ENCODE measurements at regions not wholly inside any gene's neighbourhood (a gene's known extent, or its start where the extent isn't known, plus 50 kb on each side); places are given as distances from the start of the nearest gene placed in this dataset.
A peak's percentile ranks its signal among the peaks of the same experiment; 100 is the strongest.

GRCh38 chrX:11886745-11887144 lies 128.7 kb downstream of the MSL3 start:
- H2AFZ ChIP-seq (replicated peaks; ENCODE audit: low read length, poor library complexity), result no peak overlapping the region
- H3K9ac ChIP-seq (ENCODE audit: low read depth, low read length), result no peak overlapping the region
- intact Hi-C loops (cut with micrococcal nuclease) (no loop called here), in situ Hi-C loops (cut with MboI; ENCODE audit: low sequenced_read_pairs) (no loop called here), dilution Hi-C loops (cut with HindIII; ENCODE audit: low sequenced_read_pairs, unreplicated experiment) (no loop called here)
- ATAC-seq (ENCODE audit: low read depth) (no peak), DNase-seq (peak; percentile 0)
- H3K14ac ChIP-seq (replicated peaks; ENCODE audit: low read depth, low read length), result no peak overlapping the region
- H2BK5ac ChIP-seq (ENCODE audit: low read depth, low read length, poor library complexity, severe bottlenecking), result no peak overlapping the region
- no peak overlapping the region for H3K4ac ChIP-seq (ENCODE audit: low read depth, low read length)
- H3K4me1 ChIP-seq (ENCODE audit: control insufficient read depth, insufficient read depth, low read length), result no peaks in the 10 kb centered on the region
- no peak overlapping the region for H2AK5ac ChIP-seq (ENCODE audit: low read depth, low read length)
- no peak for TF ChIP-seq CHD1 (IDR thresholded peaks at IDR 0.05; ENCODE audit: low read depth, low read length)
- no peak for TF ChIP-seq POLR2A (IDR thresholded peaks at IDR 0.05; ENCODE audit: low read depth, low read length)
- TF ChIP-seq, protein P1, sequence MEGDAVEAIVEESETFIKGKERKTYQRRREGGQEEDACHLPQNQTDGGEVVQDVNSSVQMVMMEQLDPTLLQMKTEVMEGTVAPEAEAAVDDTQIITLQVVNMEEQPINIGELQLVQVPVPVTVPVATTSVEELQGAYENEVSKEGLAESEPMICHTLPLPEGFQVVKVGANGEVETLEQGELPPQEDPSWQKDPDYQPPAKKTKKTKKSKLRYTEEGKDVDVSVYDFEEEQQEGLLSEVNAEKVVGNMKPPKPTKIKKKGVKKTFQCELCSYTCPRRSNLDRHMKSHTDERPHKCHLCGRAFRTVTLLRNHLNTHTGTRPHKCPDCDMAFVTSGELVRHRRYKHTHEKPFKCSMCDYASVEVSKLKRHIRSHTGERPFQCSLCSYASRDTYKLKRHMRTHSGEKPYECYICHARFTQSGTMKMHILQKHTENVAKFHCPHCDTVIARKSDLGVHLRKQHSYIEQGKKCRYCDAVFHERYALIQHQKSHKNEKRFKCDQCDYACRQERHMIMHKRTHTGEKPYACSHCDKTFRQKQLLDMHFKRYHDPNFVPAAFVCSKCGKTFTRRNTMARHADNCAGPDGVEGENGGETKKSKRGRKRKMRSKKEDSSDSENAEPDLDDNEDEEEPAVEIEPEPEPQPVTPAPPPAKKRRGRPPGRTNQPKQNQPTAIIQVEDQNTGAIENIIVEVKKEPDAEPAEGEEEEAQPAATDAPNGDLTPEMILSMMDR (conservative IDR thresholded peaks at IDR 0.05; ENCODE audit: low read depth, low read length), result no peak
- no peak for TF ChIP-seq RFX5 (IDR thresholded peaks at IDR 0.05; ENCODE audit: low read depth, low read length)
- no peak for TF ChIP-seq MAZ (IDR thresholded peaks at IDR 0.05; ENCODE audit: borderline replicate concordance, low read depth, low read length)
- no peak for TF ChIP-seq MAFK (IDR thresholded peaks at IDR 0.05; ENCODE audit: low read depth, low read length)
- no peak for TF ChIP-seq CEBPB (IDR thresholded peaks at IDR 0.05; ENCODE audit: low read depth, low read length)
- TF ChIP-seq, protein P2, sequence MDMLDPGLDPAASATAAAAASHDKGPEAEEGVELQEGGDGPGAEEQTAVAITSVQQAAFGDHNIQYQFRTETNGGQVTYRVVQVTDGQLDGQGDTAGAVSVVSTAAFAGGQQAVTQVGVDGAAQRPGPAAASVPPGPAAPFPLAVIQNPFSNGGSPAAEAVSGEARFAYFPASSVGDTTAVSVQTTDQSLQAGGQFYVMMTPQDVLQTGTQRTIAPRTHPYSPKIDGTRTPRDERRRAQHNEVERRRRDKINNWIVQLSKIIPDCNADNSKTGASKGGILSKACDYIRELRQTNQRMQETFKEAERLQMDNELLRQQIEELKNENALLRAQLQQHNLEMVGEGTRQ (IDR thresholded peaks at IDR 0.05; ENCODE audit: low read depth, low read length), result no peak
- TF ChIP-seq RAD21 (IDR thresholded peaks at IDR 0.05; ENCODE audit: low read length), result no peak
- TF ChIP-seq SMC3 (IDR thresholded peaks at IDR 0.05; ENCODE audit: low read depth, low read length), result no peak
- TF ChIP-seq RCOR1 (IDR thresholded peaks at IDR 0.05; ENCODE audit: insufficient replicate concordance, low read length), result no peak
- no peak for TF ChIP-seq MXI1 (IDR thresholded peaks at IDR 0.05; ENCODE audit: borderline replicate concordance, low read depth, low read length)
- no peaks in the 10 kb centered on the region for H3K9me3 ChIP-seq (ENCODE audit: control insufficient read depth, insufficient read depth, low read length)
- H3K56ac ChIP-seq (ENCODE audit: extremely low read depth, insufficient read depth, low read length), result no peak overlapping the region
- no peak overlapping the region for H2BK15ac ChIP-seq (ENCODE audit: low read depth, low read length)
- no TSS peak for BruUV-seq (replicated peaks)
- H4K5ac ChIP-seq (ENCODE audit: low read depth, low read length), result no peak overlapping the region
- POLR2A ChIA-PET (ENCODE audit: unreplicated experiment), result no interaction called here
- no peaks in the 10 kb centered on the region for H3K36me3 ChIP-seq (ENCODE audit: control insufficient read depth, insufficient read depth, low read length)
- CTCF ChIA-PET, result no interaction called here
- no peak overlapping the region for H4K8ac ChIP-seq (ENCODE audit: low read depth in 2 of 2, low read length in 2 of 2)
- no peak overlapping the region for H3K4me3 ChIP-seq (ENCODE audit: insufficient read depth, low read depth, low read length)
- no peaks in the 10 kb centered on the region for H3K79me1 ChIP-seq (ENCODE audit: low read depth in 1 of 2, low read length in 2 of 2)
- no CpG with 5 or more reads among the region's 1 CpG for whole genome bisulfite sequencing, 2 experiments (ENCODE audit: extremely low coverage in 2 of 2, insufficient read length in 1 of 2)
- no peak overlapping the region for H2BK120ac ChIP-seq (ENCODE audit: low read depth, low read length)
- H2BK20ac ChIP-seq (ENCODE audit: low read depth, low read length), result no peak overlapping the region
- no peak overlapping the region for H3K4me2 ChIP-seq (ENCODE audit: low read depth, low read length)
- H4K20me1 ChIP-seq (ENCODE audit: insufficient read depth, low read length), result no peaks in the 10 kb centered on the region
- H4K91ac ChIP-seq (ENCODE audit: insufficient read depth, low read depth, low read length), result no peak overlapping the region
- no peak overlapping the region for H3K23ac ChIP-seq (ENCODE audit: low read depth, low read length)
- no peaks in the 10 kb centered on the region for H3K27me3 ChIP-seq (ENCODE audit: control insufficient read depth, insufficient read depth, low read length)
- no peak overlapping the region for H2AK9ac ChIP-seq (replicated peaks; ENCODE audit: low read depth, low read length, poor library complexity)
- H3K27ac ChIP-seq (ENCODE audit: insufficient read depth, low read length), result no peak overlapping the region
- H3K9me1 ChIP-seq (ENCODE audit: insufficient read depth, low read length), result no peaks in the 10 kb centered on the region
- no peak overlapping the region for H3K18ac ChIP-seq (ENCODE audit: low read depth, low read length)

Data from IMR-90 (cell line).